HG03520 (cell line): ENCODE measurements at regions not wholly inside any gene's neighbourhood (a gene's known extent, or its start where the extent isn't known, plus 50 kb on each side); places are given as distances from the start of the nearest gene placed in this dataset.

Experiments used
- ATAC-seq: cut with Tn5 transposase; IDR thresholded peaks from one replicate; pipeline ENCODE4 v1.9.1; 2021; ENCODE audit warnings: mild to moderate bottlenecking, moderate library complexity; ENCODE audit not compliant: unreplicated experiment

DNA sequence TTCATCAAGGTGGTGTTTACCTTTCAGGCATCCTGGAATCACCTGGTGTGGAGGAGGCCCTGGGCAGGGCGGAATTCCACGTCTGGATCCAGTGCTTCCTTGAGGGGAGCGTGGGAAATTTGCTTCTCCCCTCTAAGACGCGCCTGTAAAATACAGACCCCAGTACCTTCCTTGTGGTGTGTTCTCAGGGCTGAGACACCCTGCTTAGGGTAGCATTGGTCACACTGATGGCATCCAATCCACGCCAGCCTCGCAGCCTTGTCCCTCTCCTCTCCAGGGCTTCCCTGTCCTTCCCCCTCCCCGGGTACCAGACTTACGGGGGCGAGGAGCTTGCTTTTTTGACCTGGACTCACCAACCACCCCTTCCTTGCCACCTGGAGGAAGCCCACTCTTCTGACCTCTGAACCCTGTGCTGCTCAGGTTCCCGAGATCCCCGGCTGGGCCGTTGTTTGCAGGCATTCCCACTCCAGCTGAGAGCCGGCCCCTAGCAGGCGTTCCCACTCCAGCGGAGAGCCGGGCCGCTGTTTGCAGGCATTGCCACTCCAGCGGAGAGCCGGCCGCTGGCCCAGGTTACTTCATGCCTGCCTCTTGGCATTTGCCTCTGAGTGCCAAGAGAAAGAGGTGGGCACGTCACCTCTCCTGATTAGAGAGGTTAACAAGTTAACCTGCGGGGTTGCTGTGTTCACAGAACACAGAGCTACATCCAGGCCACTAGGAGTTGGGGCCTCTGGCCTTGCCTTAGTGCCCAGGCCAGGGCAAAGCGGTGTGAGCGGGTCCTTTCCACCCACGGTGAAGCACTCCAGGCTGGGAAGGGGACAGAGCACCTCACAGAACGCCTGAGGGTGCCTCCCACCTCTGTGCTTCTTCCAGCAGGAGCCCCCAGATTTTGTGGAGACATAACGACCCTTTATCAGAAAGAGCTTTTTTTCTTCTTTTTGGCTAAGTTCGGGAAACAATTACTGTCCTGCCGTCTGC lies 254.0 kb upstream of the PPP2R2D start:
- no peak for ATAC-seq

DNA sequence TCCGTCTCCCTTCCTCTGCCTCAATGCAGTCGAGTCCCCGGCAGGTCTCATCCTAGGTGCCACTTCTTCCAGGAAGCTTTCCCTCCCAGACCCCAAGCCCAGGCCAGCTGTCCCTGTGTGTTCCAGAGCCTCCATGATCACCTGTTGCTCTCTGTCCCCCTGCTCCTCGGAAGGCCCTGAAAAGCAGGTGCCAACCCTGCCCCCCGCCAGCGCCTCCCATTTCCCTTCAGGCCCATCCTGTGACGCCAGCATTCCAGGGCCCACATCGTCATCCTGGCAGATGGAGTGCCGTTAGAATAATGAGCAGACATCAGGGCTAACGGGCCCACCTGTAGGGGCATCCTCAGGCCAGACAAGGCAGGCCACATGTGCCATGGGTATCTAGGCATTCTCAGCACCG lies 253.0 kb upstream of the PPP2R2D start:
- ATAC-seq: no peak

DNA sequence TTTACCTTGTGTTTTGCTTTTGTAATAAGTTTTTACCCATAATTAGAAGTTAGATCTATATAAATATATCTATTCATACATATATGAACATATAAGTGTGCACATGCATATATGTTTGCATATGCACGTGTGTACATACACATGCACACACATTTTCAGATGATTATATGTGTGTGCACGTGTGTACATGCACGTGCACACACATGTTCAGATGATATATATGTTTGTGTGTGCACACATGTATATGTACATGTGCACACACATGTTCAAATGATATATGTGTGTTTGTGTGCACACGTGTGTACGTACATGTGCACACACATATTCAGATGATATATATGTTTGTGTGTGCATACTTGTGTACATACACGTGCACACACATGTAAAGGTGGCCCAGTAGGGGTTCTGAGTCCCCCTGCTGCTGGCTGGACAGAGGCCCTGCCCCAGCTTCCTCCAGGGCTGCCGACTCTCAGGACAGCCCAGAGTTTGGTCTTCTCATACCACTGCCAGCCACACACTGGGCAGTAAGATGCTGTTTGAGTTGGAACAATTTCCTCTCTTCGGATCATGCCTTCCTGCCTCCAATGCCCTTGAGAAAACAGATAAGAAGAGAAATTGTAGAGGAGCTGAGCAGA lies 252.3 kb upstream of the PPP2R2D start:
- ATAC-seq: no peak

DNA sequence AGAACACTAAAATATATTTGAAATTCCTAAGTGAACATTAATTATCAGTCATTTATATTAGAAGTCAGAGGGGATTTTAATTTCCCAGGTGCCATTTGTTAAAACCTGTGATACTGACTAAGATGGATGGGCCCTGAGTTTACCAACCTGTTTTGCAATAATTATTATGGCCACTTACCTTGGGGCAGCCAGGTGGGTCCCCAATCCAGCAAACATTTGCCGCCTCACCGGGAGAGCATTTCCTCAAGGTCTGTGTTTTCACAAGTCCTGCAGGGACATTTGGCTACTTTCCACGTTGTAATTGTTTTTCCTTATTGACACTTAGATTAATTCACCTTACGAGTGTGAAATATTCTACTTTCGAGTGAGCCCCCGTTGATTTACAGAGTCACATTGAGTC lies 251.2 kb upstream of the PPP2R2D start:
- no peak for ATAC-seq

DNA sequence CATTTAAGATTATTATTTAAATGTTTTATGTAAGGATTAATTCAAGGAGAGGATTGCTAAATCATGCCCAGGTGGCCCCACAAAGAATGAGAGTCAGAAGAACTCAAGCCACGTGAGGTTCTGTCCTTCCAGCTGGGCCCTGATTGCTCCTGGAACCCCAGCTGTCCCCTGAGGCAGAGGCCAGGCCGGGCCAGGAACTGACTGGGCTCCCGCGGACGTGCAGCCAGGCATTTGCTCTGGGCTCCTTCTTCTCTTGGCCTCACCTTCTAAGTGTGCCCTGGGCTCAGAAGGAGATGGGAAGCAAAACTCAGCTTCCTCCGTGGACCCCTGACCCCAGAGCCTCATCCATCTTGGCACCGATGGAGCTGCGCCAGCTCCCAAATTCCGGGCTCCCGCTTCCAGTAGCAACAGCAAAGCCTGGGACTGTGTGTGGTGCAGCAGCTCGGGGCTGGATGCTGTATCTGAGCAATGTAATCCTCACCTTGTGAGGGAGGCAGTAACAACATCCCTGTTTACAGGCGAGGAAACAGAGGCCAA lies 250.6 kb upstream of the PPP2R2D start:
- ATAC-seq: no peak

DNA sequence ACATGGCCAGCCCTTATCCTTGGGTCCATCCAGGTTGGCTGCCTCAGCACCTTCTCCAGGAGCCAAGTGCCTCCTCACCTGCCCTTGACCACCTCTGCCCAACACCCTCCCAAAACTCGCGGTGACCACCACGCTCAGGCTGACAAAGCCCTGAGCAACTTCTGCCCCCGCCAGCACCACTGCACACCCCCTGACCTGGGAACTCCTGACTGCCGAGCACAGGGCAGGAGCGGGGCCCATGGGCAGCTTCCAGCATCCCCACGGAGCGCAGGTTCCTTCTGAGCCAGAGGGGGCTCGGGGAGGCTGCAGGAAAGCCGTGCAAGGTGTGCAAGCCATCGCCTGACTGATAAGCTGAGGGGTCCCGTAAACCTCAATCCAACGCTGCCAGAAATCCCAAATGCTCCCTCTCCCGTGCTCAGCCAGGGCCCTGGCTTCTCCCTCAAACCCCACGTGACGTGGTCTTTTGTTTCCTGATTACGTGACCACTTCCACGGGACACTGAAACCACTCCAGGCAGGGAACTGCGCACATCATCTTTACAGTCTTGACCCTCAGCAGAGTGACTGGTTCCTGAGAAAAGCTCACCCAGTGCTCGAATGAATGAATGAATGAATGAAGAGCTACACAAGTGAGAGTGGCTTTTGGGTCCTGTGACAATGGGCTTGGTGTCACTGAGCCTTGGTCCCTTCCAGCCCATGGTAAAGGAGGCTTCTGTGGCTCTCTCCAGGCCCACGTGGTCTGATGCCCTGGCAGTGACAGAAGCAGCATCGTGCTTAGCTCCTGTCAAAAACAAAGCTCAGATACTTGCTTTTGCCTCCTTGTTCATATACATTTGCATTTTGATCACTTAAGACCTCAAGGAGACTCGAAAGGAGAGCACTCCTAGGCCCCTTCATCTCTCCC lies 249.8 kb upstream of the PPP2R2D start:
- no peak for ATAC-seq

DNA sequence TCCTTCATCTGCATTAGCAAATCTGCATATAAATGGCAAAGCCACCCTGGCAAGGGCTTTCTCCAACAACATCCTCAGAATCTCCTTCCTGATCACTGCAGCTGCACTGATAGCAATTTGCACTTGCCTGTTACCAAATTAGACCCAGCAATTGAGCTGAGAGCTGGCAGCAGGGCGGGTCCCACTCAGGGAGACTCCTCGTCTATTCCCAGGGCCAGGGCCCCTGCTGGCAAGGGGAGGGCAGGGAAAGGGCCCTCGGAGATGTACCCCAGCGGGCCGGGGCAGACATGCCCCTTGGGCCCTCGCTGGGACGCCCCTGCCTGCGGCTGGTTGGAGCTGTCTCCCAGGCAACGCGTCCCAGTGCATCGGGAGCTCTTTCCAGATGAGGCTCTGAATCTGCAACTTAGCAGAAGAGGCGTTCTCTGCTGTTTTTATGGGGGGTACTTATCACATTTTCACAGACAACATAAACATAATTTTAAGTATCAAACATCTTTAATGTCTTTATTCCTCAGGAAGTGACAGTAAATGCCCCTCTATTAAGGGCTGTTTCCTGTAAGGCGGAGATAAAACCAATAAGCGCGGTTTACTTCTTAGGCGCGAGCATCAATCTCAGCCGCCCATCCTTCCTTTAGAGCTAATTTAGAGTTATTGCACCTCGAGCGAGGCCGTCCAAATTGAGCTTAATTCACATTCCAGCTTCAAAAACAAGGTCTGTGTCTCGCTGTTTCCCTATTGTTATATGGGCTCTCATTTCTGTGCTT lies 249.0 kb upstream of the PPP2R2D start:
- no peak for ATAC-seq

DNA sequence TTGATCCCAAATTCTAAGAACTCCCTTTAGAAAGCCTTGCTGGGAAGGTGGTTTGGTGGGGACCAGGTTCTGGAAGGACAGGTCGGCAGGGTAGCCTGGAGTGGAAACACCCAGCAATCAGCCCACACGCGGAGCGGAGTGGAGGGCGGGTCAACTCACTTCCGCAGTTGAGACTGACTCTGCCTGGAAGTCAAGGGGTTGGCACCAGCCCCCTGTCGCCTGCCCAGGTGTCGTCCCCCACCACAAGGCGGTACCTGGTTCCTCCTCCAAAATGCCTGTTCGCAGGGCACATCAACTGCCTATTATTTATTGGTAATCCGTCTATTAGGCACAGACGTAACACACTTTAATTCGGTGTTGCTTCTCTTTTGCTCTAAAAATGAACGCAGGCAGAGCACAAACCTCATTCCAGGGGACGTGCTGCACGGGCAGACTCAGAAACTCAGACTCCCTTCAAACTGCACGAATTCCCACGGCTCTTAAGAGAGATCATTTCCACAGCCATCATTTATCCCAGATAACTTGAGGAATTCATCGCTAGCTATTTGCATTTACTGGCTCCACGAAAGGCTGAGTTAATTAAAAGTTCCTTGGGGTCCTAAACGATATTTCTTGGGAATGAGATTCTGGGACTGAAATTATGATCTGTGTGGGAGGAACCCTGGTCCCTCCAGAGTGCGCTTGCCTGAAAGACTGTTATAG lies 248.2 kb upstream of the PPP2R2D start:
- no peak for ATAC-seq

DNA sequence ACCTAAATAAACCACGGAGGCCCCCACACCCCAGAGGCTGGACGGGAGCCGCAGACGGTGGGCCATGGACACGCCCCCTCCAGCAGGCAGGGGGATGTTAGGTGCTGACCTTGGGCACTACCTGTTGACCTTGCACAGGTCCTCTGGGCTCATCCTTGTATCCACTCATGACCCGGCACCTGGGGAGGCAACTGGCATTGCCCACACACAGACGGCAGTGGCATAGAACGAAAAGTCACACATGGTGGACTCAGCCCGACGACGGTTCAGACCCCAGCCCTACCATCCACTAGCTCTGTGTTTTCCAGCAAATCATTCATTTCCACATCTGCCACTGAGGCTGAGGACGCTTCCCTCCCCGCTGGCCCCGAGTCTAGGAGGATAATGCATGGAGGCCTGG lies 247.7 kb upstream of the PPP2R2D start:
- no peak for ATAC-seq

DNA sequence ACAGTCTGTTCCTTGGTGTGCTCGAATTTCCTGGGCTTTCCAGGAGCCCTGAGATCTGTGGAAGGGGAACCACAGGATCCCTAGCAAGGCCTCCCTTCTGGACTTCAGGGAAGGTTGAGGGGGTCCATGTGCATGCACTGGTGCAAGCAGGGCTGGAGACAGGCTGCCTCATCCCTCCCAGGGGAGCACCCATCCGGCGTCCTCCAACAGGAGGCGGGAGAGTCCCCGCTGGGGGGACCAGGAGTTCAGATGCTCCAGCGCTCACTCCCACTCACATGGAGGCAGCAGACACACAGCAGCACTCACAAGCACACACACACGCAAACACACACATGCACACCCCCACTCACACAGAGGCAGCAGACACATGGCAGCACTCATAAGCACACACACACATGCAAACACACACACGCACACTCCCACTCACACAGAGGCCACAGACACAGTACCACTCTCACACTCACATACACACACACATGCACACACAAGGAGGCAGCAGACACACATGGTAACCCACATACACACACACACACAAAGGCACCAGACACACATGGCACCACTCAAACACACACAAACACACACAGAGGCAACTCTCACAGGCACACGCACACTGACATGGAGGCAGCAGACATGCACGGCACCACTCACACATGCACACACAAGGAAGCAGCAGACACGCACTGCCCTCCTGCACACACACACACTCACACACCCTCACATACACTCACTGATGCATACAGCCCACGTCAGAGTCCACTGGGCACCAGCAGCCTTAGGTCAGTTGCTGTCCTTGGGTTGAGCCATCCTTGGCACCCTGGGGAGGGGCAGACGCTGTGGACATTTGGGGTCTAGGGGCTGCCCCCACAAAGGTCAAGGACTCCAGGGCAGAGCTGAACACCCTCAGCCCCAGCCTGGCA lies 247.0 kb upstream of the PPP2R2D start:
- no peak for ATAC-seq

DNA sequence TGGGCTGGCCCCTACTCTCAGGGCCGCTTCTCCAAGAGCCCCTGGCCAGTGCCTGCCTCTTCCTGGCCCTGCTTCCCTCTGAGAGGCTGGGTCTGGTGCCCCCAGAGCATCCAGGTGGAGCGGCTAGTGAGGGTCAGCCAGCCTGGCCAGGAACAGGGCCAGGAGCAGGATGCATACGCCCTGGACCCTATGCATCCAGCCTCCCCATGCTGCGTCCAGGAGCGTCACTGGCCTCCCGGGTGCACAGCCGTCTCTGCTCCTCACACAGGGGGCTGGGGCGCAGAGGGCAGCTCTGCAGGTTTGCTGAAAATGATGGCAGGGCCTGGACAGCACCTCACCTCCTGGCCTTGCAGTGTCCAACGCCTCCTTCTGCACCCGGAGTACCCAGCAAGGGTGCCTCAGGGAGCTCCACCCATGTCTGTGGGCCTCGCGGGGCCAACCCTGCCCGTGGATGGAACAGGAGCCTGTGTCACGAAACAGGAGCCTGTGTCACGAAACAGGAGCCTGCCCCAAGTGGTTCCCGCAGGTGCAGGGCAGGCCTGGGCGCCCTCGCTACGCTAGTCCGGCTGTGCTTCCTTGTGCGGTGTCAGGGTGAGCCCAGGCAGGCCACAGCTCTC lies 246.2 kb upstream of the PPP2R2D start:
- ATAC-seq: no peak

DNA sequence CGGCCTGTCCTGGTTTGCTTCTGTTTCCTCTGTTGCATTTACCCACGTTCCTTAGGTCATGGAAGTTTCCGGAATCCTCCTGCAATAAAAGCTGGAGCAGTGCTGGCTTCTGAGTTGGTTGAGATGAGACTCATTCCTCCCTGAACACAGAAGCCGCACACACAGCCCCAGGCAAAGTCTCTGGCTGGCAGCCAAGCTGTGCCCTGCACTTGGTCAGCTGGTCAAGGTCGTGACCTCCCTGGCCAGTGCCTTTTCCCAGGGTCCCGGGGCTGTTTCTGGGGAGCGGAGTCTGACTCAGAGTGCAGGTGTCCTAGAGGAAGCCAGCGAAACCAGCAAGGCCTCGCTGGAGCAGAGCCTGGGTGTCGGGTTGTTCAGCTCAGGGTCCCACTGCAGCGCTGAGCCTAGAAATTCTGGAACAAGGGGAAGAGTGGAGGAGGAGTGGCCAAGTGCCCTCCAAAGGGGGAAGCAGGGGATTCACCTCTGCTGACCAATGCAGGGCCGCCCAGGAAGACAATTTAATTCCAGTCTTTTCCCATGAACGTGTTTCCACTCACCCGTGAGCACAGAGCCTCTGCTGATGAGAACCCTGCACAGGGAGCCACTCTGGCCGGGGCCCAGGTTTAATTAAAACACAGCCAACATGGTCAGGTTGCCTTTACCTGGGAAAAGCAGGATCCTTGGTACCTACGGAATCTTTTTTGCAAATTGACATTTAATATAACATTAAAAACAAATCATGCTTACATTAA lies 245.5 kb upstream of the PPP2R2D start:
- ATAC-seq: no peak

DNA sequence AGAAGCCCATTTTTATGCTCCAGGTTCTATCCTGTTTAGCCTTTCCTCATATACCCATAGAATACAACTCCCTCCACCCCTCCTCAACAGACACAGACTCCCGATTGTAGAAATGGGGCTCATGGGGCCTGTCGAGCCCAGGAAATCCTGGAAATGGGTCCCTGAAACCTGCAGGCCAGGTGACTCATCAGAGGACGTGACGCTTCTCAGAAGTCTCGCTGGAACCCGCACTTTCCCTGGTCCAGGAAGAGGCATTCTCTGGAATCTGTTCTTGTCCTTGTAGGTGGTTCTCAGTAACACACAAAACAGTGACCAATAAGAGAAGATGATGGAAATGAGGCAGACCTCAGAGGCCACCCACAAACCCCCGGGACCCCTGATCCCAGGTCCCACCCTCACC lies 244.8 kb upstream of the PPP2R2D start:
- no peak for ATAC-seq

DNA sequence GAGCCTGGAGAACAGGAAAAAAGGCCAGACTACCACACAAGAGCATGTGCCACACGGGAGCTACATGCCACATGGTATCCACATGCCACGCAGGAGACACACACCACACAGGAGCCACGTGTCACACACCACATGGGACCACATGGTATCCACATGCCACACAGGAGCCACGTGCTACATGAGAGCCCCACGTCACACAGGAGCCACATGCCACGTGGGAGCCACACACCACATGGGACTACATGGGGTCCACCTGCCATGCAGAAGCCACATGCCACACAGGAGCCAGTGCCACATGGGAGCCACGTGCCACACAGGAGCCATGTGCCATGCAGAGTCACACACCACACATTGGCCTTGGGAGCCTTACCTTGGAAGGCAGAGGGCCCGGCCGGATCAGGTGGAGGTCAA lies 244.4 kb upstream of the PPP2R2D start:
- ATAC-seq: no peak

DNA sequence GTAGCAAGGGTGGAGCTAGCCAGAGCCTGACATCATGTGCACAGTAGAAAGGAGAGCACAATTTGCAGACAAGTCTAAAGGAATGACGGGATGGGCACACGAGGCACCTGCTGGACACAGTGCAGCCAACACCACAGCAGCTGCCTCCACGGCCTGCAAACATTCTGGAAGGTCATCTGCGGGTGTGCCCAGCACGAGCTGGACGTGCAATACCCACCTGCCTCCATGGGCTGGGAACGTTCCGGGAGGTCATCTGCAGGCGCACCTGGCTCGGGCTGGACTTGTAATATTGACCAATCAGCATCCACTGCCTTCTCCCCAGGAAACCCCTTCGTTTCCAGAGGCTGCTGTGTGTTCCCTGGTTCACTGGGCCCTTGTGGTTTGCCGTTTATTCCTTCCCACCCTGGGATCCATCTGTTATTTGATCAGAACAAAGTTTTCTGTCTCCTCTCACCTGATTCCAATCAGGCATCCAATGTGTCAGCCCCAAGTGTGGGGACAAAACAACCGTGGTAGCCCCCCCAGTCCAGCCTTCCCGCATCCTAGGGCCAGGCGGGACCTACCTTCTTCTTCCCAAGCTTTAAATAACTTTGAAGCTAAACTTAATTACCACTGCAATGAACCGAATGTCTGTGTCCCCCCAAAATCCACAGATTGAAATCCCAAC lies 243.4 kb upstream of the PPP2R2D start:
- ATAC-seq: no peak

DNA sequence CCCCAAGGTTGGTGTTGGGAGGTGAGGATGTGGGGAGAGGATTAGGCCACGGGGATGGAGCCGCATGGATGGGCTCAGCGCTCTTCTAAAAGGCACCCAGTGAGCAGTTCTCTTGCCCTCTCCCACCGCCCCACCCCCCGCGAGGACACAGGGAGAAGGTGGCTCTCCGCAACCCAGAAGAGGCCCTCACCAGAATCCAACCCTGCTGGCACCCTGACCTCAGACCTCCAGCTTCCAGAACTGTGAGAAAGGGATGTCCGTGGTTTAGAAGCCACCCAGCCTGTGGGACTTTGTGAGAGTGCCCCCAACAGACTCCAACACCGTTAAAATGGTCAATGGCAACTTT lies 242.8 kb upstream of the PPP2R2D start:
- no peak for ATAC-seq

DNA sequence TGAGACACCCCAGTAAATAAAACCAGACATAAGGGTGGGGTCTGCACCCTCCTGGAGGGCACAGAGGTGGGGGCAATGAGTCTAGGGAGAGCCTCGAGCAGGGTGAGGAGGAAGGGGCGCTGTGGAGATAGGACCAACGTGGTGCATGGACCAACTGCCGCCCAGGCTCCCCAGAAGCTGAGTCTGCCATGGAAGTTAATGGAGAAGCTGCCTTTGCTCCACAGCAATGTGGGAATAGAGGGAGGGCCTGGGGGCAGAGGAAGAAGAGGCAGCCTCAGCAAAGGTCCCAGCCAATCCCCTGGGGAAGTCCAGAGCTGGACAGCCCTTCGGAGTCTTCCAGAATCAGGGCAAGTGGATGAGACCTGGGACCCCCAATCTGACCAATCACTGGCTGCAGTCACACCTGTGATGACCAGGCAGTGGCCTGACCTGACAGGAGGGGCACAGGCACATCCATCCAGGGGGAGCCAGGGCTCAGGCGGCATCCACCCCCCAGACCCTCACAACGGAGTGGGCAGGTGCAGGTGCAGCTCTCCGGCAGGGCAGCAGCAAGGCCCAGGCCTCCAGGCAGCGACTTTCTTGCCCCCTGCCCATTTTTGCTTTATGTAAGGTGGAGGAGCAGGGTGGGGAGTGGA lies 242.2 kb upstream of the PPP2R2D start:
- ATAC-seq: no peak
